ENCODE measurements at regions not wholly inside any gene's neighbourhood (a gene's known extent, or its start where the extent isn't known, plus 50 kb on each side); places are given as distances from the start of the nearest gene placed in this dataset.
"Not testable (repeated sequence)": the region's sequence is repeated elsewhere in the genome, so short reads cannot be mapped to it uniquely, and the experiment has no call there.

DNA sequence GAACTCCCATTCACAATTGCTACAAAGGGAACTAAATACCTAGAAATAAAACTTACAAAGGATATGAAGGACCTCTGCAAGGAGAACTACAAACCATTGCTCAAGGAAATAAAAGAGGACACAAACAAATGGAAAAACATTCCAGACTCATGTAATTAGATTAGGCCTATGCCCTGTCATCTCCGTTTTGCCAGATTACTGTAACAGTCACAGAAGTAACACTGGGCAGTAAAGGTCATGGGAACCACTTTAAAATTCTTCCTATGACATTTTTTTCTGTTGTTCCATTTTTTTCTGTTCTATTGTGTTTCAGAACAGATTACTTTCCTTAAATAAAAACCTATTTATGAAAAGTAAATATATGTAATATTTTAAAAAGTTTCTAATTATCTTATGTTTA, 199.4 kb upstream of the CENPE start:
- Histone ChIP-seq H3K27me3 (no peaks in the 10 kb centered on the region), H3K9me3 (no peaks in the 10 kb centered on the region), H3K36me3 (replicated peaks in 1 of 2; ENCODE audit: insufficient read depth in 1 of 2, low read depth in 2 of 2) (no peaks in the 10 kb centered on the region), H3K4me3 (no peak overlapping the region), H3K4me1 (no peaks in the 10 kb centered on the region), H3K27ac (no peak overlapping the region)
- TF ChIP-seq CTCF (IDR thresholded peaks at IDR 0.05): no peak
- TF ChIP-seq POLR2A (IDR thresholded peaks at IDR 0.05): no peak
- no peak for DNase-seq
- ATAC-seq: no peak
- intact Hi-C loops (cut with DNase I): no loop called here
- 19 to 50% methylated on average over 1 of the region's 1 CpG for WGBS, 2 donors

GRCh38 chr4:103387508-103388011, 189.4 kb upstream of the CENPE start:
- WGBS, 2 donors: 65 to 79% methylated on average over 1 of the region's 1 CpG
- intact Hi-C loops (cut with DNase I); DNase-seq; H3K9me3 ChIP-seq; H3K27ac ChIP-seq; H3K4me3 ChIP-seq; H3K4me1 ChIP-seq; ATAC-seq; H3K36me3 ChIP-seq (replicated peaks in 1 of 2; ENCODE audit: insufficient read depth in 1 of 2, low read depth in 2 of 2); H3K27me3 ChIP-seq: not testable (repeated sequence)

DNA sequence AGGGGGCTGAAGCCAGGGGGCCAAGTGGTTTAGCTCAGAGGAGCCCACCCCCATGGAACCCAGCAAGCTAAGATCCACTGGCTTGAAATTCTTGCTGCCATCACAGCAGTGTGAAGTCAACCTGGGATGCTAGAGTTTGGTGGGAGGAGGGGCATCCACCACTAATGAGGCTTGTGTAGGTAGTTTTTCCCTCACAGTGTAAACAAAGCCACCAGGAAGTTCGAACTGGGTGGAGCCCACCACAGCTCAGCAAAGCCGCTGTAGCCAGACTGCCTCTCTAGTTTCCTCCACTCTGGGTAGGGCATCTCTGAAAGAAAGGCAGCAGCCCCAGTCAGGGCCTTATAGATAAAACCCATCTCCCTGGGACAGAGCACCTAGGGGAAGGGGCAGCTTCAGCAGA, 187.4 kb upstream of the CENPE start:
- H3K4me3 ChIP-seq; H3K27me3 ChIP-seq; H3K36me3 ChIP-seq (replicated peaks in 1 of 2; ENCODE audit: insufficient read depth in 1 of 2, low read depth in 2 of 2); H3K9me3 ChIP-seq; H3K4me1 ChIP-seq; ATAC-seq; intact Hi-C loops (cut with DNase I); DNase-seq; H3K27ac ChIP-seq: not testable (repeated sequence)
- WGBS, 2 donors: 24 to 51% methylated on average over 2 of the region's 2 CpGs

GRCh38 chr4:103375278-103375677, 177.1 kb upstream of the CENPE start:
- 63 to 76% methylated on average over 4 of the region's 4 CpGs for WGBS, 2 donors
- H3K4me1 ChIP-seq: no peaks in the 10 kb centered on the region
- no peaks in the 10 kb centered on the region for H3K36me3 ChIP-seq (replicated peaks in 1 of 2; ENCODE audit: insufficient read depth in 1 of 2, low read depth in 2 of 2)
- H3K27ac ChIP-seq: no peak overlapping the region
- no peak for TF ChIP-seq CTCF (IDR thresholded peaks at IDR 0.05)
- no peak for TF ChIP-seq POLR2A (IDR thresholded peaks at IDR 0.05)
- ATAC-seq (no peak), DNase-seq (no peak)
- intact Hi-C loops (cut with DNase I): no loop called here
- H3K27me3 ChIP-seq: no peaks in the 10 kb centered on the region
- no peak overlapping the region for H3K4me3 ChIP-seq
- peaks cover 0 to 7% (median 0%) of the 10 kb centered on the region in 3 donors for H3K9me3 ChIP-seq

DNA sequence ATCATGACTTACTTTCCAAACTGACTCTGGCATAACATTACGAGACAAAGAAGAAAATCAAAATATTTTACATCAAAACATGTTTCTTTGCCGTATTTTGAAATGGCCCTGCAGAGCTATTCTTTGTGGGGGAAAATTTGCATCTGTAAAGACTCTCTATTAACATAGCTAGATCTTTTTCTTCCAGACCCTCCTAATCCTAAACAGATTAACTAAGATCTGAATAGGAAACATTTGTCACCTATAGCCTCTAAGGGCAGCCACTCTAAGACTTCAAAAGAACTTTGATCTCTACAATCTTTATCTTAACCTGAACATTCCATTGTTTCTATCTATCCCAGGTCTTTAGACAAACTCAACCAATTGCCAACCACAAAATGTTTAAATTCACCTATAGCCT, 176.6 kb upstream of the CENPE start:
- Histone ChIP-seq H3K4me3 (no peak overlapping the region), H3K36me3 (replicated peaks in 1 of 2; ENCODE audit: insufficient read depth in 1 of 2, low read depth in 2 of 2) (no peaks in the 10 kb centered on the region), H3K9me3 (peaks cover 0 to 2% (median 0%) of the 10 kb centered on the region in 3 donors), H3K4me1 (no peaks in the 10 kb centered on the region), H3K27ac (no peak overlapping the region), H3K27me3 (no peaks in the 10 kb centered on the region)
- no peak for DNase-seq
- no peak for TF ChIP-seq POLR2A (IDR thresholded peaks at IDR 0.05)
- intact Hi-C loops (cut with DNase I): no loop called here
- ATAC-seq: no peak
- WGBS, 2 donors: 49 to 54% methylated on average over 2 of the region's 2 CpGs

GRCh38 chr4:103374306-103374705, 176.2 kb upstream of the CENPE start:
- DNase-seq: no peak
- H3K4me3 ChIP-seq: no peak overlapping the region
- ATAC-seq: no peak
- H3K9me3 ChIP-seq: no peaks in the 10 kb centered on the region
- no peaks in the 10 kb centered on the region for H3K36me3 ChIP-seq (replicated peaks in 1 of 2; ENCODE audit: insufficient read depth in 1 of 2, low read depth in 2 of 2)
- intact Hi-C loops (cut with DNase I): no loop called here
- no peaks in the 10 kb centered on the region for H3K4me1 ChIP-seq
- no peaks in the 10 kb centered on the region for H3K27me3 ChIP-seq
- H3K27ac ChIP-seq: no peak overlapping the region
- no peak for TF ChIP-seq POLR2A (IDR thresholded peaks at IDR 0.05)
- no peak for TF ChIP-seq CTCF (IDR thresholded peaks at IDR 0.05)
- WGBS, 2 donors: 85 to 86% methylated on average over 1 of the region's 1 CpG
